H1 (cell line): ENCODE measurements at regions not wholly inside any gene's neighbourhood (a gene's known extent, or its start where the extent isn't known, plus 50 kb on each side); places are given as distances from the start of the nearest gene placed in this dataset.

Source experiments
- CTCF ChIA-PET: fragments of 300-600 bp; sonication (Branson Sonifier 250); formaldehyde crosslinking; loops from one replicate; lab custom pipeline; 2021; ENCODE audit not compliant: partially characterized antibody; lab: Charles Lee
- POLR2A ChIA-PET: fragments of 300-600 bp; sonication (Branson Sonifier 250); formaldehyde crosslinking; loops from one replicate; lab custom pipeline; 2021; ENCODE audit warnings: inconsistent platforms; ENCODE audit not compliant: partially characterized antibody; lab: Charles Lee
- DNase-seq, 2 experiments: peaks; one replicate each; pipeline versions ENCODE4 v3.0.0 to v3.0.0-alpha.2; 2010 to 2022; ENCODE audit warnings: low spot score in 2 of 2, low read depth in 1 of 2, mixed read lengths in 1 of 2
- FAIRE-seq: peaks from 2 replicates; lab custom pipeline; 2011; peaks lifted over from hg19 to GRCh38; lab: Jason Lieb, UNC
- H2AFZ ChIP-seq: 2 replicates; pipeline ENCODE4 v1.8.1; 2012; ENCODE audit warnings: low read length, inconsistent platforms
- H2AK5ac ChIP-seq: 2 replicates; pipeline ENCODE4 v1.6.1; 2013; ENCODE audit warnings: low read depth, low read length
- H2BK120ac ChIP-seq: replicated peaks from 2 replicates; pipeline ENCODE3; 2013; ENCODE audit warnings: low read depth, low read length, inconsistent platforms
- H2BK12ac ChIP-seq: 2 replicates; pipeline ENCODE4 v1.6.1; 2013; ENCODE audit warnings: low read depth, low read length
- H2BK15ac ChIP-seq: 2 replicates; pipeline ENCODE4 v1.6.1; 2013; ENCODE audit warnings: low read length
- H2BK20ac ChIP-seq: 2 replicates; pipeline ENCODE4 v1.6.1; 2013; ENCODE audit warnings: low read length
- H2BK5ac ChIP-seq: 2 replicates; pipeline ENCODE4 v1.6.1; 2013; ENCODE audit warnings: low read depth, low read length
- H3K14ac ChIP-seq: 2 replicates; pipeline ENCODE4 v1.6.1; 2013; ENCODE audit warnings: inconsistent platforms; ENCODE audit not compliant: insufficient read length
- H3K18ac ChIP-seq: 2 replicates; pipeline ENCODE4 v1.6.1; 2013; ENCODE audit warnings: low read length; ENCODE audit errors: extremely low read depth
- H3K23ac ChIP-seq: 2 replicates; pipeline ENCODE4 v1.6.1; 2013; ENCODE audit warnings: inconsistent platforms; ENCODE audit not compliant: insufficient read length
- H3K23me2 ChIP-seq: 2 replicates; pipeline ENCODE4 v1.6.1; 2013; ENCODE audit warnings: low read depth, low read length
- H3K27ac ChIP-seq: 2 replicates; pipeline ENCODE4 v1.6.1; 2011; ENCODE audit warnings: low read depth, low read length, inconsistent platforms
- H3K27me3 ChIP-seq, 4 experiments: replicated peaks in 1 of 4; 1 replicate in 1 of 4; 2 replicates in 3 of 4; pipeline versions ENCODE4 v1.6.1 to v1.8.1; 2011 to 2013; ENCODE audit warnings: low read length in 3 of 4, mild to moderate bottlenecking in 3 of 4, inconsistent platforms in 2 of 4, mixed read lengths in 2 of 4, moderate library complexity in 1 of 4; ENCODE audit not compliant: control insufficient read depth in 3 of 4, insufficient read depth in 3 of 4; ENCODE audit errors: extremely low read depth in 1 of 4
- H3K36me3 ChIP-seq, 4 experiments: 2 replicates each; pipeline versions ENCODE4 v1.6.1 to v1.8.1; 2011 to 2013; ENCODE audit warnings: mild to moderate bottlenecking in 4 of 4, low read length in 3 of 4, moderate library complexity in 2 of 4, control low read depth in 1 of 4, inconsistent platforms in 1 of 4; ENCODE audit not compliant: insufficient read depth in 4 of 4, control insufficient read depth in 2 of 4
- H3K4ac ChIP-seq: replicated peaks from 2 replicates; pipeline ENCODE3; 2013; ENCODE audit warnings: low read length, low read depth, mixed read lengths, inconsistent platforms; ENCODE audit not compliant: insufficient read length
- H3K4me1 ChIP-seq, 4 experiments: replicated peaks in 1 of 4; 1 replicate in 1 of 4; 2 replicates in 3 of 4; pipeline versions ENCODE4 v1.6.1 to v1.8.1; 2011 to 2013; ENCODE audit warnings: low read length in 3 of 4, inconsistent platforms in 2 of 4, mixed read lengths in 1 of 4; ENCODE audit not compliant: insufficient read depth in 4 of 4, control insufficient read depth in 3 of 4
- H3K4me2 ChIP-seq, 2 experiments: 2 replicates each; pipeline versions ENCODE4 v1.6.1 to v1.8.1; 2011 to 2013; ENCODE audit warnings: low read depth in 2 of 2, low read length in 2 of 2, control low read depth in 1 of 2, inconsistent platforms in 1 of 2, mild to moderate bottlenecking in 1 of 2; ENCODE audit not compliant: insufficient read depth in 1 of 2
- H3K4me3 ChIP-seq, 4 experiments: fragments of 200-600, 300-600 bp in 1 of 4; sonication (generic), shearing (Covaris generic), sonication (Bioruptor Twin) in 1 of 4; 2 replicates each; pipeline versions ENCODE4 v1.5.1 to v1.8.1; 2011 to 2016; ENCODE audit warnings: low read length in 4 of 4, low read depth in 3 of 4, control low read depth in 2 of 4, inconsistent platforms in 2 of 4, mild to moderate bottlenecking in 2 of 4, mixed read lengths in 1 of 4, moderate library complexity in 1 of 4; ENCODE audit not compliant: insufficient read depth in 2 of 4; ENCODE audit errors: extremely low read depth in 1 of 4
- H3K56ac ChIP-seq: replicated peaks from 2 replicates; pipeline ENCODE3; 2013; ENCODE audit warnings: low read depth, mild to moderate bottlenecking, mixed read lengths, low read length, inconsistent platforms; ENCODE audit not compliant: insufficient read length
- H3K79me1 ChIP-seq: 2 replicates; pipeline ENCODE4 v1.6.1; 2013; ENCODE audit warnings: low read depth, low read length, control low read depth
- H3K79me2 ChIP-seq, 2 experiments: 2 replicates each; pipeline versions ENCODE4 v1.6.1 to v1.8.1; 2012 to 2013; ENCODE audit warnings: low read length in 2 of 2, mild to moderate bottlenecking in 2 of 2, inconsistent platforms in 1 of 2; ENCODE audit not compliant: insufficient read depth in 2 of 2, control insufficient read depth in 1 of 2
- H3K9ac ChIP-seq, 4 experiments: replicated peaks in 1 of 4; 1 replicate in 1 of 4; 2 replicates in 3 of 4; pipeline versions ENCODE4 v1.6.1 to v1.8.1; 2011 to 2013; ENCODE audit warnings: low read depth in 3 of 4, low read length in 3 of 4, control low read depth in 2 of 4, mild to moderate bottlenecking in 2 of 4, moderate library complexity in 2 of 4, inconsistent platforms in 1 of 4; ENCODE audit errors: extremely low read depth in 1 of 4
- H3K9me3 ChIP-seq, 2 experiments: 2 replicates each; pipeline versions ENCODE4 v1.6.1 to v1.8.1; 2012 to 2013; ENCODE audit warnings: mild to moderate bottlenecking in 2 of 2, moderate library complexity in 2 of 2, control low read depth in 1 of 2, inconsistent platforms in 1 of 2, low read depth in 1 of 2, low read length in 1 of 2, mixed read lengths in 1 of 2; ENCODE audit not compliant: insufficient read depth in 2 of 2
- H4K20me1 ChIP-seq, 2 experiments: replicated peaks in 1 of 2; 2 replicates each; pipeline versions ENCODE3 to v1.8.1; 2011 to 2013; ENCODE audit warnings: inconsistent platforms in 2 of 2, low read length in 2 of 2, mild to moderate bottlenecking in 1 of 2; ENCODE audit not compliant: insufficient read depth in 2 of 2, control insufficient read depth in 1 of 2
- H4K5ac ChIP-seq: 2 replicates; pipeline ENCODE4 v1.6.1; 2013; ENCODE audit warnings: low read length, low read depth, mixed read lengths, inconsistent platforms; ENCODE audit not compliant: insufficient read length
- H4K8ac ChIP-seq: 2 replicates; pipeline ENCODE4 v1.8.0; 2013; ENCODE audit warnings: mild to moderate bottlenecking, moderate library complexity, low read length, inconsistent platforms; ENCODE audit not compliant: insufficient read depth; ENCODE audit errors: extremely low read depth
- H4K91ac ChIP-seq: replicated peaks from 2 replicates; pipeline ENCODE3; 2013; ENCODE audit warnings: low read length, mixed read lengths, inconsistent platforms; ENCODE audit not compliant: insufficient read length
- ATF2 ChIP-seq: IDR thresholded peaks from 2 replicates; pipeline ENCODE4 v1.6.1; 2012; ENCODE audit warnings: low read length, inconsistent platforms
- BCL11A ChIP-seq, 2 experiments: IDR thresholded peaks; one replicate each; pipeline ENCODE4 v1.6.1; 2011; ENCODE audit warnings: low read depth in 2 of 2, low read length in 2 of 2, mild to moderate bottlenecking in 2 of 2
- BRCA1 ChIP-seq: IDR thresholded peaks from 2 replicates; pipeline ENCODE4 v1.6.1; 2012; ENCODE audit warnings: low read depth, low read length, improper control_type of control experiment
- GABPA ChIP-seq: IDR thresholded peaks from 2 replicates; pipeline ENCODE4 v1.6.1; 2011; ENCODE audit warnings: mild to moderate bottlenecking, low read length, moderate library complexity, borderline replicate concordance; ENCODE audit not compliant: insufficient read depth
- JUN ChIP-seq: IDR thresholded peaks from 2 replicates; pipeline ENCODE4 v1.6.1; 2011; ENCODE audit warnings: low read depth, mild to moderate bottlenecking, improper control_type of control experiment, low read length
- NRF1 ChIP-seq: IDR thresholded peaks from 2 replicates; pipeline ENCODE4 v1.6.1; 2011; ENCODE audit warnings: mild to moderate bottlenecking, low read depth, low read length, improper control_type of control experiment
- SIX5 ChIP-seq: IDR thresholded peaks from 2 replicates; pipeline ENCODE4 v1.6.1; 2011; ENCODE audit warnings: mild to moderate bottlenecking, low read depth, low read length
- TAF7 ChIP-seq: optimal IDR thresholded peaks from 2 replicates; pipeline ENCODE3; 2011; ENCODE audit warnings: low read depth, mild to moderate bottlenecking, inconsistent platforms, low read length, moderate library complexity, borderline replicate concordance
- TBP ChIP-seq: IDR thresholded peaks from 2 replicates; pipeline ENCODE4 v1.6.1; 2011; ENCODE audit warnings: low read depth, low read length, improper control_type of control experiment
- WGBS, 2 experiments: shearing (Covaris generic) in 1 of 2; methylation state at CpG; one replicate each; pipeline versions ENCODE4 v1.1.6 to v1.1.7; 2013 to 2015; ENCODE audit warnings: low lambda C conversion rate in 2 of 2, mixed read lengths in 2 of 2, inconsistent platforms in 1 of 2, low coverage in 1 of 2, missing lambda C conversion rate in 1 of 2; ENCODE audit not compliant: insufficient replicate concordance in 2 of 2, insufficient coverage in 1 of 2, insufficient read length in 1 of 2; ENCODE audit errors: extremely low coverage in 1 of 2, missing lambda C conversion rate in 1 of 2; 5-methylcytosine and 5-hydroxymethylcytosine counted together

- Histone ChIP-seq H3K14ac (no peak overlapping the region), H3K23me2 (no peaks in the 10 kb centered on the region; the same call in 1 of the 2 replicates), H3K4me1 (no peaks in the 10 kb centered on the region), H2BK15ac (no peak overlapping the region), H3K23ac (no peak overlapping the region), H3K4me2 (no peak overlapping the region), H3K4ac (no peak overlapping the region), H4K5ac (no peak overlapping the region), H3K27me3 (no peaks in the 10 kb centered on the region), H3K36me3 (no peaks in the 10 kb centered on the region), H2AK5ac (no peak overlapping the region), H3K4me3 (no peak overlapping the region), H3K9ac (no peak overlapping the region), H3K27ac (no peak overlapping the region), H3K56ac (no peak overlapping the region), H3K79me1 (no peaks in the 10 kb centered on the region), H4K91ac (no peak overlapping the region), H4K8ac (no peak overlapping the region), H2BK12ac (no peak overlapping the region), H2BK120ac (no peak overlapping the region), H3K79me2 (no peaks in the 10 kb centered on the region), H2BK5ac (no peak overlapping the region), H2BK20ac (no peak overlapping the region), H2AFZ (no peak overlapping the region), H3K9me3 (no peaks in the 10 kb centered on the region), H4K20me1 (no peaks in the 10 kb centered on the region), H3K18ac (no peak overlapping the region)
- TF ChIP-seq NRF1 (no peak), BRCA1 (no peak), JUN (no peak), SIX5 (no peak), BCL11A (IDR thresholded peaks at IDR 0.05; ENCODE audit: low read depth in 2 of 2, low read length in 2 of 2) (no peak), GABPA (no peak), ATF2 (no peak), TAF7 (no peak), TBP (no peak)
- WGBS, 2 experiments: 91% methylated on average over 3 of the region's 3 CpGs; no CpG with 5 or more reads in 1 of the 2 experiments
- no peak for FAIRE-seq
- ChIA-PET CTCF (no interaction called here), POLR2A (no interaction called here)
- no peak for DNase-seq
These were observed 527.2 kb upstream of the SOX11 start for GRCh38 chr2:5164776-5165525.
